ENCODE measurements at regions not wholly inside any gene's neighbourhood (a gene's known extent, or its start where the extent isn't known, plus 50 kb on each side); places are given as distances from the start of the nearest gene placed in this dataset.

- ATAC-seq (ENCODE audit: low read depth) (no peak), DNase-seq (no peak)
- Mint-ChIP-seq H3K36me3 (no peaks in the 10 kb centered on the region), H3K9me3 (peaks cover 2% of the 10 kb centered on the region), H3K4me1 (no peaks in the 10 kb centered on the region), H3K4me3 (no peak overlapping the region), H3K27me3 (peaks cover 26% of the 10 kb centered on the region), H3K27ac (no peak overlapping the region)
- POLR2A ChIA-PET, result no interaction called here
These were observed 91.3 kb upstream of the GPR45 start for GRCh38 chr2:105150231-105150630.

- Mint-ChIP-seq H3K36me3 (no peaks in the 10 kb centered on the region), H3K4me3 (no peak overlapping the region), H3K4me1 (no peaks in the 10 kb centered on the region), H3K9me3 (peaks cover 2% of the 10 kb centered on the region), H3K27me3 (peaks cover 41% of the 10 kb centered on the region), H3K27ac (no peak overlapping the region)
- POLR2A ChIA-PET, result no interaction called here
- ATAC-seq (ENCODE audit: low read depth), result no peak
- DNase-seq, result no peak
These were observed 87.3 kb upstream of the GPR45 start for GRCh38 chr2:105154119-105154818.

- Mint-ChIP-seq H3K4me3 (no peak overlapping the region), H3K27ac (no peak overlapping the region), H3K9me3 (peaks cover 2% of the 10 kb centered on the region), H3K36me3 (no peaks in the 10 kb centered on the region), H3K27me3 (peaks cover 46% of the 10 kb centered on the region), H3K4me1 (no peaks in the 10 kb centered on the region)
- DNase-seq (no peak), ATAC-seq (ENCODE audit: low read depth) (no peak)
- POLR2A ChIA-PET, result no interaction called here
These were observed 85.4 kb upstream of the GPR45 start for GRCh38 chr2:105156166-105156565.

- ATAC-seq (ENCODE audit: low read depth), result no peak
- Mint-ChIP-seq H3K4me3 (no peak overlapping the region), H3K27ac (no peak overlapping the region), H3K9me3 (peaks cover 2% of the 10 kb centered on the region), H3K36me3 (no peaks in the 10 kb centered on the region), H3K27me3 (peaks cover 52% of the 10 kb centered on the region), H3K4me1 (no peaks in the 10 kb centered on the region)
- POLR2A ChIA-PET, result no interaction called here
- no peak for DNase-seq
These were observed 83.5 kb upstream of the GPR45 start for GRCh38 chr2:105158002-105158401.

- POLR2A ChIA-PET, result interaction anchor here (0.6 kb wide), 1 partner anchor 13 kb away, joined by 5 read pairs; no protein-coding TSS in a partner anchor
- Mint-ChIP-seq H3K4me3 (no peak overlapping the region), H3K36me3 (no peaks in the 10 kb centered on the region), H3K27me3 (peaks cover 9% of the 10 kb centered on the region), H3K9me3 (no peaks in the 10 kb centered on the region), H3K27ac (no peak overlapping the region), H3K4me1 (no peaks in the 10 kb centered on the region)
- ATAC-seq (ENCODE audit: low read depth), result no peak
- DNase-seq, result no peak
These were observed 74.9 kb upstream of the GPR45 start for GRCh38 chr2:105166688-105167087.

- Mint-ChIP-seq H3K36me3 (no peaks in the 10 kb centered on the region), H3K4me1 (no peaks in the 10 kb centered on the region), H3K27ac (no peak overlapping the region), H3K27me3 (peaks cover 13% of the 10 kb centered on the region), H3K4me3 (no peak overlapping the region), H3K9me3 (no peaks in the 10 kb centered on the region)
- POLR2A ChIA-PET, result no interaction called here
- DNase-seq (no peak), ATAC-seq (ENCODE audit: low read depth) (no peak)
These were observed 73.0 kb upstream of the GPR45 start for GRCh38 chr2:105168543-105168942.

- POLR2A ChIA-PET, result no interaction called here
- no peak for ATAC-seq (ENCODE audit: low read depth)
- Mint-ChIP-seq H3K36me3 (no peaks in the 10 kb centered on the region), H3K4me1 (no peaks in the 10 kb centered on the region), H3K4me3 (no peak overlapping the region), H3K9me3 (no peaks in the 10 kb centered on the region), H3K27ac (no peak overlapping the region), H3K27me3 (peaks cover 27% of the 10 kb centered on the region)
- no peak for DNase-seq
These were observed 66.3 kb upstream of the GPR45 start for GRCh38 chr2:105175231-105175630.

- ATAC-seq (ENCODE audit: low read depth), result no peak
- POLR2A ChIA-PET, result no interaction called here
- DNase-seq, result no peak
- Mint-ChIP-seq H3K27me3 (peaks cover 28% of the 10 kb centered on the region), H3K4me1 (peaks cover 2% of the 10 kb centered on the region), H3K27ac (no peak overlapping the region), H3K4me3 (no peak overlapping the region), H3K9me3 (no peaks in the 10 kb centered on the region), H3K36me3 (no peaks in the 10 kb centered on the region)
These were observed 65.1 kb upstream of the GPR45 start for GRCh38 chr2:105176429-105176828.

- H3K9me3 Mint-ChIP-seq, result no peaks in the 10 kb centered on the region
- ATAC-seq (ENCODE audit: low read depth) (no peak), DNase-seq (no peak)
- peaks cover 26% of the 10 kb centered on the region for H3K27me3 Mint-ChIP-seq
- peaks cover 2% of the 10 kb centered on the region for H3K4me1 Mint-ChIP-seq
- H3K27ac Mint-ChIP-seq, result no peak overlapping the region
- no peak overlapping the region for H3K4me3 Mint-ChIP-seq
- H3K36me3 Mint-ChIP-seq, result no peaks in the 10 kb centered on the region
- POLR2A ChIA-PET, result no interaction called here
These were observed 64.5 kb upstream of the GPR45 start for GRCh38 chr2:105177008-105177407.

- Mint-ChIP-seq H3K4me1 (peaks cover 2% of the 10 kb centered on the region), H3K27ac (no peak overlapping the region), H3K4me3 (no peak overlapping the region), H3K36me3 (no peaks in the 10 kb centered on the region), H3K9me3 (no peaks in the 10 kb centered on the region), H3K27me3 (peaks cover 24% of the 10 kb centered on the region)
- POLR2A ChIA-PET, result no interaction called here
- DNase-seq (no peak), ATAC-seq (ENCODE audit: low read depth) (no peak)
These were observed 63.8 kb upstream of the GPR45 start for GRCh38 chr2:105177536-105178254.

GRCh38 chr2:105179469-105180372 lies 61.8 kb upstream of the GPR45 start:
- Mint-ChIP-seq H3K27ac (no peak overlapping the region), H3K36me3 (no peaks in the 10 kb centered on the region), H3K27me3 (peaks cover 19% of the 10 kb centered on the region), H3K9me3 (no peaks in the 10 kb centered on the region), H3K4me3 (no peak overlapping the region), H3K4me1 (peaks cover 2% of the 10 kb centered on the region)
- POLR2A ChIA-PET, result interaction anchor here (0.6 kb wide), 1 partner anchor 13 kb away, joined by 5 read pairs; no protein-coding TSS in a partner anchor
- no peak for ATAC-seq (ENCODE audit: low read depth)
- DNase-seq, result no peak

- ATAC-seq (ENCODE audit: low read depth), result no peak
- H3K27ac Mint-ChIP-seq, result no peak overlapping the region
- peaks cover 13% of the 10 kb centered on the region for H3K27me3 Mint-ChIP-seq
- POLR2A ChIA-PET, result no interaction called here
- peaks cover 2% of the 10 kb centered on the region for H3K4me1 Mint-ChIP-seq
- no peak overlapping the region for H3K4me3 Mint-ChIP-seq
- H3K36me3 Mint-ChIP-seq, result no peaks in the 10 kb centered on the region
- H3K9me3 Mint-ChIP-seq, result no peaks in the 10 kb centered on the region
- no peak for DNase-seq
These were observed 61.0 kb upstream of the GPR45 start for GRCh38 chr2:105180491-105180972.

GRCh38 chr2:105181282-105181681 lies 60.3 kb upstream of the GPR45 start:
- POLR2A ChIA-PET, result no interaction called here
- peaks cover 9% of the 10 kb centered on the region for H3K27me3 Mint-ChIP-seq

More at GRCh38 chr2:105181282-105181681, 60.3 kb upstream of the GPR45 start:
- H3K4me1 Mint-ChIP-seq, result peaks cover 2% of the 10 kb centered on the region
- no peaks in the 10 kb centered on the region for H3K36me3 Mint-ChIP-seq
- no peaks in the 10 kb centered on the region for H3K9me3 Mint-ChIP-seq
- ATAC-seq (ENCODE audit: low read depth), result no peak
- H3K27ac Mint-ChIP-seq, result no peak overlapping the region
- no peak overlapping the region for H3K4me3 Mint-ChIP-seq
- DNase-seq, result no peak

Measured in activated naive CD8-positive, alpha-beta T cell treated with anti-CD3 and anti-CD28 coated beads, Interleukin-2, amount 10 ng/mL, durations not matched to agents 7 days and 5 days (primary cell).